GM21447 (cell line): ENCODE measurements at regions not wholly inside any gene's neighbourhood (a gene's known extent, or its start where the extent isn't known, plus 50 kb on each side); places are given as distances from the start of the nearest gene placed in this dataset.
"Not testable (repeated sequence)": the region's sequence is repeated elsewhere in the genome, so short reads cannot be mapped to it uniquely, and the experiment has no call there.

Source experiments
- ATAC-seq: cut with Tn5 transposase; IDR thresholded peaks from one replicate; pipeline ENCODE4 v1.9.1; 2021; ENCODE audit not compliant: unreplicated experiment

- ATAC-seq, result no peak
These were observed 558.8 kb upstream of the GRIA3 start for GRCh38 chrX:122625239-122625638.

GRCh38 chrX:122625821-122626220, 558.3 kb upstream of the GRIA3 start:
- ATAC-seq, result no peak

GRCh38 chrX:122626871-122627270, 557.2 kb upstream of the GRIA3 start:
- ATAC-seq, result no peak

- ATAC-seq, result no peak
These were observed 542.9 kb upstream of the GRIA3 start for GRCh38 chrX:122641136-122641535.

GRCh38 chrX:122641826-122642225, 542.3 kb upstream of the GRIA3 start:
- no peak for ATAC-seq

- not testable (repeated sequence) for ATAC-seq
These were observed 528.8 kb upstream of the GRIA3 start for GRCh38 chrX:122655256-122655655.

- no peak for ATAC-seq
These were observed 517.5 kb upstream of the GRIA3 start for GRCh38 chrX:122666601-122667000.

GRCh38 chrX:122667667-122668066, 516.4 kb upstream of the GRIA3 start:
- ATAC-seq, result no peak

- ATAC-seq, result no peak
These were observed 480.3 kb upstream of the GRIA3 start for GRCh38 chrX:122703762-122704161.

- ATAC-seq, result no peak
These were observed 444.3 kb upstream of the GRIA3 start for GRCh38 chrX:122739770-122740169.

- ATAC-seq, result no peak
These were observed 413.5 kb upstream of the GRIA3 start for GRCh38 chrX:122770581-122770980.

- ATAC-seq, result no peak
These were observed 412.1 kb upstream of the GRIA3 start for GRCh38 chrX:122771933-122772332.

GRCh38 chrX:122777766-122778165, 406.3 kb upstream of the GRIA3 start:
- no peak for ATAC-seq

GRCh38 chrX:122783918-122784317, 400.2 kb upstream of the GRIA3 start:
- ATAC-seq, result no peak

GRCh38 chrX:122787231-122787630, 396.8 kb upstream of the GRIA3 start:
- ATAC-seq, result no peak

- no peak for ATAC-seq
These were observed 395.9 kb upstream of the GRIA3 start for GRCh38 chrX:122788216-122788615.

- no peak for ATAC-seq
These were observed 393.5 kb upstream of the GRIA3 start for GRCh38 chrX:122790376-122791095.

- ATAC-seq, result no peak
These were observed 370.2 kb upstream of the GRIA3 start for GRCh38 chrX:122813876-122814275.

- no peak for ATAC-seq
These were observed 367.8 kb upstream of the GRIA3 start for GRCh38 chrX:122816288-122816687.

GRCh38 chrX:122817321-122817955, 366.6 kb upstream of the GRIA3 start:
- ATAC-seq, result no peak

- no peak for ATAC-seq
These were observed 366.0 kb upstream of the GRIA3 start for GRCh38 chrX:122818068-122818467.

- no peak for ATAC-seq
These were observed 350.8 kb upstream of the GRIA3 start for GRCh38 chrX:122833230-122833629.

- no peak for ATAC-seq
These were observed 348.2 kb upstream of the GRIA3 start for GRCh38 chrX:122835886-122836285.
